GM18505 (cell line): ENCODE measurements at regions not wholly inside any gene's neighbourhood (a gene's known extent, or its start where the extent isn't known, plus 50 kb on each side); places are given as distances from the start of the nearest gene placed in this dataset.

Experiments
- ATAC-seq: cut with Tn5 transposase; IDR thresholded peaks from one replicate; pipeline ENCODE4 v1.9.1; 2021; ENCODE audit not compliant: unreplicated experiment
- POLR2A ChIP-seq: IDR thresholded peaks from 4 replicates; pipeline ENCODE4 v1.6.1; 2011; ENCODE audit warnings: borderline replicate concordance; ENCODE audit not compliant: insufficient read depth, insufficient read length; ENCODE audit errors: extremely low read depth

GRCh38 chr2:220891405-220891804 lies 680.7 kb downstream of the EPHA4 start:
- no peak for ATAC-seq
- no peak for TF ChIP-seq POLR2A

GRCh38 chr2:220892018-220892634 lies 680.0 kb downstream of the EPHA4 start:
- no peak for ATAC-seq
- no peak for TF ChIP-seq POLR2A

- ATAC-seq = no peak
- TF ChIP-seq POLR2A = no peak
Measured at GRCh38 chr2:220893411-220893810, 678.7 kb downstream of the EPHA4 start.

GRCh38 chr2:220894069-220894468 lies 678.0 kb downstream of the EPHA4 start:
- no peak for ATAC-seq

GRCh38 chr2:220899492-220899891 lies 672.6 kb downstream of the EPHA4 start:
- no peak for ATAC-seq
- no peak for TF ChIP-seq POLR2A

More at GRCh38 chr2:220894069-220894468, 678.0 kb downstream of the EPHA4 start:
- TF ChIP-seq POLR2A = no peak

GRCh38 chr2:220904015-220904414 lies 668.1 kb downstream of the EPHA4 start:
- no peak for TF ChIP-seq POLR2A
- ATAC-seq = no peak

- TF ChIP-seq POLR2A = no peak
- no peak for ATAC-seq
Measured at GRCh38 chr2:220913384-220913783, 658.7 kb downstream of the EPHA4 start.

GRCh38 chr2:220915092-220915623 lies 656.9 kb downstream of the EPHA4 start:
- no peak for TF ChIP-seq POLR2A
- ATAC-seq = no peak

GRCh38 chr2:220916931-220917330 lies 655.2 kb downstream of the EPHA4 start:
- no peak for TF ChIP-seq POLR2A
- no peak for ATAC-seq

GRCh38 chr2:220930271-220931076 lies 641.6 kb downstream of the EPHA4 start:
- no peak for ATAC-seq
- no peak for TF ChIP-seq POLR2A

- TF ChIP-seq POLR2A = no peak
- no peak for ATAC-seq
Measured at GRCh38 chr2:220931491-220931890, 640.6 kb downstream of the EPHA4 start.

- TF ChIP-seq POLR2A = no peak
- ATAC-seq = no peak
Measured at GRCh38 chr2:220932041-220932440, 640.1 kb downstream of the EPHA4 start.

- ATAC-seq = no peak
- no peak for TF ChIP-seq POLR2A
Measured at GRCh38 chr2:220935789-220936321, 636.2 kb downstream of the EPHA4 start.
